Cardiac septum (tissue), 1 donor: ENCODE measurements at regions not wholly inside any gene's neighbourhood (a gene's known extent, or its start where the extent isn't known, plus 50 kb on each side); places are given as distances from the start of the nearest gene placed in this dataset.
"Not testable (repeated sequence)": the region's sequence is repeated elsewhere in the genome, so short reads cannot be mapped to it uniquely, and the experiment has no call there.

ENCODE experiments used
- DNase-seq: peaks from one replicate; pipeline ENCODE4 v3.0.0-alpha.2; 2020; ENCODE audit warnings: low spot score
- intact Hi-C: fragments of 100-400 bp; cut with DNase I; formaldehyde crosslinking; loops from one replicate; pipeline ENCODE4 v1.14.0; 2022
- donor health status: DM: no; HTN: no; CAD: no.

GRCh38 chr6:113676968-113677367, 180.2 kb upstream of the MARCKS start:
- intact Hi-C loops: no loop called here
- DNase-seq: no peak

- DNase-seq: no peak
- intact Hi-C loops: no loop called here
These were observed 178.1 kb upstream of the MARCKS start for GRCh38 chr6:113679051-113679450.

- intact Hi-C loops: no loop called here
- no peak for DNase-seq
These were observed 176.8 kb upstream of the MARCKS start for GRCh38 chr6:113680301-113680700.

GRCh38 chr6:113683968-113684367, 173.2 kb upstream of the MARCKS start:
- intact Hi-C loops: no loop called here

GRCh38 chr6:113684382-113684901, 172.7 kb upstream of the MARCKS start:
- intact Hi-C loops: no loop called here
- no peak for DNase-seq

More at GRCh38 chr6:113683968-113684367, 173.2 kb upstream of the MARCKS start:
- no peak for DNase-seq

GRCh38 chr6:113686049-113686448, 171.1 kb upstream of the MARCKS start:
- intact Hi-C loops: no loop called here
- DNase-seq: no peak

- DNase-seq, intact Hi-C loops: not testable (repeated sequence)
These were observed 167.5 kb upstream of the MARCKS start for GRCh38 chr6:113689620-113690019.

GRCh38 chr6:113690281-113691259, 166.6 kb upstream of the MARCKS start:
- intact Hi-C loops: no loop called here
- no peak for DNase-seq

- intact Hi-C loops: no loop called here
These were observed 165.9 kb upstream of the MARCKS start for GRCh38 chr6:113691260-113691656.

GRCh38 chr6:113693851-113694250, 163.3 kb upstream of the MARCKS start:
- intact Hi-C loops: no loop called here
- DNase-seq: no peak

More at GRCh38 chr6:113691260-113691656, 165.9 kb upstream of the MARCKS start:
- no peak for DNase-seq

GRCh38 chr6:113694278-113695077, 162.7 kb upstream of the MARCKS start:
- intact Hi-C loops: no loop called here
- DNase-seq: no peak

- intact Hi-C loops: no loop called here
- no peak for DNase-seq
These were observed 161.6 kb upstream of the MARCKS start for GRCh38 chr6:113695516-113695915.

- no peak for DNase-seq
- intact Hi-C loops: no loop called here
These were observed 160.2 kb upstream of the MARCKS start for GRCh38 chr6:113696960-113697359.

- intact Hi-C loops: no loop called here
- DNase-seq: no peak
These were observed 159.3 kb upstream of the MARCKS start for GRCh38 chr6:113697632-113698410.

- no peak for DNase-seq
- intact Hi-C loops: no loop called here
These were observed 157.9 kb upstream of the MARCKS start for GRCh38 chr6:113699239-113699638.

- intact Hi-C loops: no loop called here
- no peak for DNase-seq
These were observed 155.4 kb upstream of the MARCKS start for GRCh38 chr6:113701552-113702254.

GRCh38 chr6:113707194-113707593, 150.0 kb upstream of the MARCKS start:
- intact Hi-C loops: no loop called here

GRCh38 chr6:113709936-113710509, 147.1 kb upstream of the MARCKS start:
- intact Hi-C loops: no loop called here
- no peak for DNase-seq

More at GRCh38 chr6:113707194-113707593, 150.0 kb upstream of the MARCKS start:
- no peak for DNase-seq
